ENCODE measurements at regions not wholly inside any gene's neighbourhood (a gene's known extent, or its start where the extent isn't known, plus 50 kb on each side); places are given as distances from the start of the nearest gene placed in this dataset.

DNA sequence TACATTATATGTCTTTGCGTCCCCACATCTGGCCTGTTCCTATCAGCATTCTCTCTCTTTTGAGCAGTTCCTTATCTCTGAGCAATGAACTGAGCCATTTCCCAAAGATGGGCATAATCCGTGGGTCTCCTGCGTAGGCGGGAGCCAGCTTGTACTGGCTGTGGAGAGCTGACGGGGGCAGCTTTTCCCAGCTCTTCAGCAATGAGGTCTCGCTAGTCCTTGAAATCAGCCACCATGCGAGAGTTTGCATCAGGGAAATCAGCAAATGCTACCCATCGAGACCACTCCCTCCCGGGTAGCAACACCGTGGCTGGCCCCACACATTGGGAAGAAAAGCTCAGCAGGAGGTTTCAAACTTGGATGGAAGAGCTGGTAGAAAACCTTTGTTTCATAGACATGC lies 51.9 kb upstream of the FAM180A start:
- no peak overlapping the region for H3K27ac ChIP-seq (ENCODE audit: low read depth in 1 of 2, low read length in 2 of 2)
- H3K27me3 ChIP-seq (ENCODE audit: control insufficient read depth in 4 of 4, insufficient read depth in 4 of 4, low read length in 3 of 4): peaks cover 0 to 6% (median 1%) of the 10 kb centered on the region in 4 donors
- H3K9me3 ChIP-seq (ENCODE audit: control insufficient read depth in 4 of 4, low read length in 3 of 4): no peaks in the 10 kb centered on the region
- TF ChIP-seq, protein P1, sequence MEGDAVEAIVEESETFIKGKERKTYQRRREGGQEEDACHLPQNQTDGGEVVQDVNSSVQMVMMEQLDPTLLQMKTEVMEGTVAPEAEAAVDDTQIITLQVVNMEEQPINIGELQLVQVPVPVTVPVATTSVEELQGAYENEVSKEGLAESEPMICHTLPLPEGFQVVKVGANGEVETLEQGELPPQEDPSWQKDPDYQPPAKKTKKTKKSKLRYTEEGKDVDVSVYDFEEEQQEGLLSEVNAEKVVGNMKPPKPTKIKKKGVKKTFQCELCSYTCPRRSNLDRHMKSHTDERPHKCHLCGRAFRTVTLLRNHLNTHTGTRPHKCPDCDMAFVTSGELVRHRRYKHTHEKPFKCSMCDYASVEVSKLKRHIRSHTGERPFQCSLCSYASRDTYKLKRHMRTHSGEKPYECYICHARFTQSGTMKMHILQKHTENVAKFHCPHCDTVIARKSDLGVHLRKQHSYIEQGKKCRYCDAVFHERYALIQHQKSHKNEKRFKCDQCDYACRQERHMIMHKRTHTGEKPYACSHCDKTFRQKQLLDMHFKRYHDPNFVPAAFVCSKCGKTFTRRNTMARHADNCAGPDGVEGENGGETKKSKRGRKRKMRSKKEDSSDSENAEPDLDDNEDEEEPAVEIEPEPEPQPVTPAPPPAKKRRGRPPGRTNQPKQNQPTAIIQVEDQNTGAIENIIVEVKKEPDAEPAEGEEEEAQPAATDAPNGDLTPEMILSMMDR (IDR thresholded peaks at IDR 0.05; ENCODE audit: low read depth, low read length, missing input control): no peak
- TF ChIP-seq, protein P2, sequence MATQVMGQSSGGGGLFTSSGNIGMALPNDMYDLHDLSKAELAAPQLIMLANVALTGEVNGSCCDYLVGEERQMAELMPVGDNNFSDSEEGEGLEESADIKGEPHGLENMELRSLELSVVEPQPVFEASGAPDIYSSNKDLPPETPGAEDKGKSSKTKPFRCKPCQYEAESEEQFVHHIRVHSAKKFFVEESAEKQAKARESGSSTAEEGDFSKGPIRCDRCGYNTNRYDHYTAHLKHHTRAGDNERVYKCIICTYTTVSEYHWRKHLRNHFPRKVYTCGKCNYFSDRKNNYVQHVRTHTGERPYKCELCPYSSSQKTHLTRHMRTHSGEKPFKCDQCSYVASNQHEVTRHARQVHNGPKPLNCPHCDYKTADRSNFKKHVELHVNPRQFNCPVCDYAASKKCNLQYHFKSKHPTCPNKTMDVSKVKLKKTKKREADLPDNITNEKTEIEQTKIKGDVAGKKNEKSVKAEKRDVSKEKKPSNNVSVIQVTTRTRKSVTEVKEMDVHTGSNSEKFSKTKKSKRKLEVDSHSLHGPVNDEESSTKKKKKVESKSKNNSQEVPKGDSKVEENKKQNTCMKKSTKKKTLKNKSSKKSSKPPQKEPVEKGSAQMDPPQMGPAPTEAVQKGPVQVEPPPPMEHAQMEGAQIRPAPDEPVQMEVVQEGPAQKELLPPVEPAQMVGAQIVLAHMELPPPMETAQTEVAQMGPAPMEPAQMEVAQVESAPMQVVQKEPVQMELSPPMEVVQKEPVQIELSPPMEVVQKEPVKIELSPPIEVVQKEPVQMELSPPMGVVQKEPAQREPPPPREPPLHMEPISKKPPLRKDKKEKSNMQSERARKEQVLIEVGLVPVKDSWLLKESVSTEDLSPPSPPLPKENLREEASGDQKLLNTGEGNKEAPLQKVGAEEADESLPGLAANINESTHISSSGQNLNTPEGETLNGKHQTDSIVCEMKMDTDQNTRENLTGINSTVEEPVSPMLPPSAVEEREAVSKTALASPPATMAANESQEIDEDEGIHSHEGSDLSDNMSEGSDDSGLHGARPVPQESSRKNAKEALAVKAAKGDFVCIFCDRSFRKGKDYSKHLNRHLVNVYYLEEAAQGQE (IDR thresholded peaks at IDR 0.05): no peak
- no peak for TF ChIP-seq FOXA1 (IDR thresholded peaks at IDR 0.05)
- no peak for TF ChIP-seq YY1 (IDR thresholded peaks at IDR 0.05)
- TF ChIP-seq SP1 (IDR thresholded peaks at IDR 0.05): no peak
- TF ChIP-seq, protein P3, sequence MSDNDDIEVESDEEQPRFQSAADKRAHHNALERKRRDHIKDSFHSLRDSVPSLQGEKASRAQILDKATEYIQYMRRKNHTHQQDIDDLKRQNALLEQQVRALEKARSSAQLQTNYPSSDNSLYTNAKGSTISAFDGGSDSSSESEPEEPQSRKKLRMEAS (IDR thresholded peaks at IDR 0.05): no peak
- no peak for TF ChIP-seq RXRA (IDR thresholded peaks at IDR 0.05)
- no peak for TF ChIP-seq HNF4G (IDR thresholded peaks at IDR 0.05)
- TF ChIP-seq, protein P4, sequence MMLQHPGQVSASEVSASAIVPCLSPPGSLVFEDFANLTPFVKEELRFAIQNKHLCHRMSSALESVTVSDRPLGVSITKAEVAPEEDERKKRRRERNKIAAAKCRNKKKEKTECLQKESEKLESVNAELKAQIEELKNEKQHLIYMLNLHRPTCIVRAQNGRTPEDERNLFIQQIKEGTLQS (IDR thresholded peaks at IDR 0.05): no peak
- no peak for TF ChIP-seq GABPA (IDR thresholded peaks at IDR 0.05 in 1 of 2, conservative IDR thresholded peaks at IDR 0.05 in 1 of 2)
- TF ChIP-seq FOXA2 (IDR thresholded peaks at IDR 0.05): no peak
- no peak for TF ChIP-seq TAF1 (conservative IDR thresholded peaks at IDR 0.05)
- no peak for TF ChIP-seq RAD21 (IDR thresholded peaks at IDR 0.05)
- TF ChIP-seq EGR1 (IDR thresholded peaks at IDR 0.05; ENCODE audit: low read depth in 2 of 2): no peak
- no peak for TF ChIP-seq JUND (IDR thresholded peaks at IDR 0.05)
- TF ChIP-seq, protein P5, sequence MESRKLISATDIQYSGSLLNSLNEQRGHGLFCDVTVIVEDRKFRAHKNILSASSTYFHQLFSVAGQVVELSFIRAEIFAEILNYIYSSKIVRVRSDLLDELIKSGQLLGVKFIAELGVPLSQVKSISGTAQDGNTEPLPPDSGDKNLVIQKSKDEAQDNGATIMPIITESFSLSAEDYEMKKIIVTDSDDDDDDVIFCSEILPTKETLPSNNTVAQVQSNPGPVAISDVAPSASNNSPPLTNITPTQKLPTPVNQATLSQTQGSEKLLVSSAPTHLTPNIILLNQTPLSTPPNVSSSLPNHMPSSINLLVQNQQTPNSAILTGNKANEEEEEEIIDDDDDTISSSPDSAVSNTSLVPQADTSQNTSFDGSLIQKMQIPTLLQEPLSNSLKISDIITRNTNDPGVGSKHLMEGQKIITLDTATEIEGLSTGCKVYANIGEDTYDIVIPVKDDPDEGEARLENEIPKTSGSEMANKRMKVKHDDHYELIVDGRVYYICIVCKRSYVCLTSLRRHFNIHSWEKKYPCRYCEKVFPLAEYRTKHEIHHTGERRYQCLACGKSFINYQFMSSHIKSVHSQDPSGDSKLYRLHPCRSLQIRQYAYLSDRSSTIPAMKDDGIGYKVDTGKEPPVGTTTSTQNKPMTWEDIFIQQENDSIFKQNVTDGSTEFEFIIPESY (IDR thresholded peaks at IDR 0.05): no peak
- no peak for TF ChIP-seq HNF4A (conservative IDR thresholded peaks at IDR 0.05)
- WGBS: 50% methylated on average over 10 of the region's 10 CpGs
- no peak for DNase-seq (ENCODE audit: low spot score)
- H3K9ac ChIP-seq (ENCODE audit: low read depth in 1 of 2, low read length in 2 of 2): no peak overlapping the region
- no peaks in the 10 kb centered on the region for H3K36me3 ChIP-seq (ENCODE audit: control insufficient read depth in 4 of 4, insufficient read depth in 3 of 4, low read depth in 1 of 4, low read length in 3 of 4)
- H3K4me1 ChIP-seq (ENCODE audit: control insufficient read depth in 4 of 4, insufficient read depth in 4 of 4, low read length in 3 of 4): peaks cover 0 to 13% (median 7%) of the 10 kb centered on the region in 4 donors
- no peak overlapping the region for H3K4me3 ChIP-seq (ENCODE audit: low read depth in 1 of 3, low read length in 3 of 3)
